Activated T-helper 1 cell treated with anti-CD3 and anti-CD28 coated beads, Interleukin-12 subunit alpha, Interleukin-12 subunit beta, Interleukin-2, Interleukin-4 antibody, amounts not matched to agents 30 ng/mL and 10 ng/mL and 1 ng/mL, durations not matched to agents 14 hours and 24 hours and 36 hours (primary cell): ENCODE measurements at regions not wholly inside any gene's neighbourhood (a gene's known extent, or its start where the extent isn't known, plus 50 kb on each side); places are given as distances from the start of the nearest gene placed in this dataset.

Experiments
- DNase-seq: peaks from one replicate; pipeline ENCODE4 v3.0.0; 2021; ENCODE audit warnings: low spot score
- H3K27ac Mint-ChIP-seq: one replicate; pipeline ENCODE4 v1.8.0; 2021; ENCODE audit warnings: mild to moderate bottlenecking, mixed read lengths
- H3K27me3 Mint-ChIP-seq: one replicate; pipeline ENCODE4 v1.8.0; 2022; ENCODE audit warnings: mild to moderate bottlenecking, moderate library complexity, mixed read lengths; ENCODE audit not compliant: insufficient read depth
- H3K36me3 Mint-ChIP-seq: one replicate; pipeline ENCODE4 v1.8.0; 2021; ENCODE audit warnings: low read depth, mixed read lengths
- H3K4me1 Mint-ChIP-seq: one replicate; pipeline ENCODE4 v1.8.0; 2021; ENCODE audit warnings: low read depth, mixed read lengths
- H3K4me3 Mint-ChIP-seq: one replicate; pipeline ENCODE4 v1.8.0; 2021; ENCODE audit warnings: mild to moderate bottlenecking, moderate library complexity, mixed read lengths
- H3K9me3 Mint-ChIP-seq: one replicate; pipeline ENCODE4 v1.8.0; 2021; ENCODE audit warnings: mixed read lengths
- intact Hi-C: fragments of 100-400 bp; cut with micrococcal nuclease; formaldehyde crosslinking; loops from one replicate; pipeline ENCODE4 v1.15.1; 2024

- H3K27me3 Mint-ChIP-seq = peaks cover 3% of the 10 kb centered on the region
- DNase-seq = no peak
- H3K36me3 Mint-ChIP-seq = no peaks in the 10 kb centered on the region
- no peaks in the 10 kb centered on the region for H3K9me3 Mint-ChIP-seq
- intact Hi-C loops = no loop called here
- H3K4me3 Mint-ChIP-seq = no peak overlapping the region
- no peak overlapping the region for H3K27ac Mint-ChIP-seq
- no peaks in the 10 kb centered on the region for H3K4me1 Mint-ChIP-seq
Observed at GRCh38 chr5:171533153-171533552, 113.7 kb downstream of the FGF18 start.

- Mint-ChIP-seq H3K27ac (no peak overlapping the region), H3K4me3 (no peak overlapping the region), H3K9me3 (no peaks in the 10 kb centered on the region), H3K27me3 (peaks cover 3% of the 10 kb centered on the region), H3K36me3 (no peaks in the 10 kb centered on the region), H3K4me1 (no peaks in the 10 kb centered on the region)
- intact Hi-C loops = no loop called here
- DNase-seq = no peak
Observed at GRCh38 chr5:171534043-171534895, 114.8 kb downstream of the FGF18 start.

- H3K9me3 Mint-ChIP-seq = no peaks in the 10 kb centered on the region
- no peak overlapping the region for H3K4me3 Mint-ChIP-seq
- DNase-seq = no peak
- H3K27ac Mint-ChIP-seq = no peak overlapping the region
- H3K27me3 Mint-ChIP-seq = peaks cover 7% of the 10 kb centered on the region
- intact Hi-C loops = no loop called here
- no peaks in the 10 kb centered on the region for H3K36me3 Mint-ChIP-seq
- no peaks in the 10 kb centered on the region for H3K4me1 Mint-ChIP-seq
Observed at GRCh38 chr5:171535162-171535561, 115.7 kb downstream of the FGF18 start.

- Mint-ChIP-seq H3K27me3 (peaks cover 8% of the 10 kb centered on the region), H3K4me3 (no peak overlapping the region), H3K27ac (no peak overlapping the region), H3K4me1 (no peaks in the 10 kb centered on the region), H3K36me3 (no peaks in the 10 kb centered on the region), H3K9me3 (no peaks in the 10 kb centered on the region)
- intact Hi-C loops = no loop called here
- no peak for DNase-seq
Observed at GRCh38 chr5:171537070-171537849, 117.8 kb downstream of the FGF18 start.

- no peaks in the 10 kb centered on the region for H3K9me3 Mint-ChIP-seq
- no peaks in the 10 kb centered on the region for H3K36me3 Mint-ChIP-seq
- no peak overlapping the region for H3K27ac Mint-ChIP-seq
- H3K27me3 Mint-ChIP-seq = peaks cover 8% of the 10 kb centered on the region
- no peaks in the 10 kb centered on the region for H3K4me1 Mint-ChIP-seq
- intact Hi-C loops = no loop called here
- no peak for DNase-seq
- H3K4me3 Mint-ChIP-seq = no peak overlapping the region
Observed at GRCh38 chr5:171537923-171538537, 118.6 kb downstream of the FGF18 start.

- Mint-ChIP-seq H3K9me3 (no peaks in the 10 kb centered on the region), H3K4me1 (no peaks in the 10 kb centered on the region), H3K36me3 (no peaks in the 10 kb centered on the region), H3K27me3 (peaks cover 8% of the 10 kb centered on the region), H3K27ac (no peak overlapping the region), H3K4me3 (no peak overlapping the region)
- intact Hi-C loops = no loop called here
- no peak for DNase-seq
Observed at GRCh38 chr5:171538681-171539080, 119.2 kb downstream of the FGF18 start.

GRCh38 chr5:171540865-171541264 is 121.4 kb downstream of the FGF18 start:
- intact Hi-C loops = no loop called here
- H3K4me1 Mint-ChIP-seq = no peaks in the 10 kb centered on the region
- no peak overlapping the region for H3K4me3 Mint-ChIP-seq
- peaks cover 6% of the 10 kb centered on the region for H3K27me3 Mint-ChIP-seq
- H3K27ac Mint-ChIP-seq = no peak overlapping the region
- no peaks in the 10 kb centered on the region for H3K9me3 Mint-ChIP-seq
- DNase-seq = no peak
- no peaks in the 10 kb centered on the region for H3K36me3 Mint-ChIP-seq

GRCh38 chr5:171541341-171541776 is 121.9 kb downstream of the FGF18 start:
- no peaks in the 10 kb centered on the region for H3K9me3 Mint-ChIP-seq

GRCh38 chr5:171542525-171543140 is 123.2 kb downstream of the FGF18 start:
- no peak overlapping the region for H3K4me3 Mint-ChIP-seq
- no peaks in the 10 kb centered on the region for H3K9me3 Mint-ChIP-seq
- no peak overlapping the region for H3K27ac Mint-ChIP-seq
- intact Hi-C loops = no loop called here
- H3K27me3 Mint-ChIP-seq = peaks cover 6% of the 10 kb centered on the region
- no peaks in the 10 kb centered on the region for H3K36me3 Mint-ChIP-seq
- H3K4me1 Mint-ChIP-seq = no peaks in the 10 kb centered on the region
- no peak for DNase-seq

More at GRCh38 chr5:171541341-171541776, 121.9 kb downstream of the FGF18 start:
- no peak overlapping the region for H3K4me3 Mint-ChIP-seq
- no peak for DNase-seq
- intact Hi-C loops = no loop called here
- no peaks in the 10 kb centered on the region for H3K36me3 Mint-ChIP-seq
- H3K27ac Mint-ChIP-seq = no peak overlapping the region
- H3K4me1 Mint-ChIP-seq = no peaks in the 10 kb centered on the region
- H3K27me3 Mint-ChIP-seq = peaks cover 6% of the 10 kb centered on the region

GRCh38 chr5:171543148-171543815 is 123.8 kb downstream of the FGF18 start:
- Mint-ChIP-seq H3K4me3 (no peak overlapping the region), H3K27ac (no peak overlapping the region), H3K36me3 (no peaks in the 10 kb centered on the region), H3K4me1 (no peaks in the 10 kb centered on the region), H3K9me3 (no peaks in the 10 kb centered on the region), H3K27me3 (peaks cover 6% of the 10 kb centered on the region)
- DNase-seq = no peak
- intact Hi-C loops = no loop called here

GRCh38 chr5:171544913-171545765 is 125.7 kb downstream of the FGF18 start:
- intact Hi-C loops = no loop called here
- H3K4me3 Mint-ChIP-seq = no peak overlapping the region
- no peaks in the 10 kb centered on the region for H3K36me3 Mint-ChIP-seq
- no peak for DNase-seq
- H3K9me3 Mint-ChIP-seq = no peaks in the 10 kb centered on the region
- no peak overlapping the region for H3K27ac Mint-ChIP-seq
- H3K27me3 Mint-ChIP-seq = peaks cover 2% of the 10 kb centered on the region
- H3K4me1 Mint-ChIP-seq = no peaks in the 10 kb centered on the region

GRCh38 chr5:171549274-171549673 is 129.8 kb downstream of the FGF18 start:
- intact Hi-C loops = no loop called here
- Mint-ChIP-seq H3K27me3 (no peaks in the 10 kb centered on the region), H3K36me3 (no peaks in the 10 kb centered on the region), H3K27ac (no peak overlapping the region), H3K4me1 (no peaks in the 10 kb centered on the region), H3K4me3 (no peak overlapping the region), H3K9me3 (no peaks in the 10 kb centered on the region)
- DNase-seq = no peak
